ENCODE measurements at regions not wholly inside any gene's neighbourhood (a gene's known extent, or its start where the extent isn't known, plus 50 kb on each side); places are given as distances from the start of the nearest gene placed in this dataset.

DNA sequence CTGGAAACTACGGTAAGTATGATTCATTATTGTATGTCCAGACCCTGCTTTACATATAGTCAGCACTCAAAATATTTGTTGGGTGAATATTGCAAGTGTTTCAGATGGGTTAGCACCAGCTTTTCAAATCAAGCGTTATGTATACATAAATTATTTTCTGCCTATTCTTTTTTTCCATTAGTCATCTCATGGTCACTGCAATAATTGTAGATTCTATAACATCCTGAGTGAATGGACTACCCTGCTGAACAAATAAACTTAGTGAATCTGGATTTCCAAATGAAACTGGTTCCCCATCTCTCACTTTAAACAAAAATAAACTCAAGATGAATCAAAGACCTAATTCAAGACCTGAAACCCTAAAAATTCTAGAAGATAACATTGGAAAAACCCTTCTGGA is 152.3 kb downstream of the DIO2 start:
- Mint-ChIP-seq H3K9me3 (no peaks in the 10 kb centered on the region), H3K4me3 (no peak overlapping the region), H3K27me3 (ENCODE audit: low read depth) (no peaks in the 10 kb centered on the region), H3K36me3 (ENCODE audit: low read depth) (no peaks in the 10 kb centered on the region), H3K4me1 (peaks cover 4% of the 10 kb centered on the region), H3K27ac (ENCODE audit: unreplicated experiment) (no peak overlapping the region)
- TF ChIP-seq, protein P1, sequence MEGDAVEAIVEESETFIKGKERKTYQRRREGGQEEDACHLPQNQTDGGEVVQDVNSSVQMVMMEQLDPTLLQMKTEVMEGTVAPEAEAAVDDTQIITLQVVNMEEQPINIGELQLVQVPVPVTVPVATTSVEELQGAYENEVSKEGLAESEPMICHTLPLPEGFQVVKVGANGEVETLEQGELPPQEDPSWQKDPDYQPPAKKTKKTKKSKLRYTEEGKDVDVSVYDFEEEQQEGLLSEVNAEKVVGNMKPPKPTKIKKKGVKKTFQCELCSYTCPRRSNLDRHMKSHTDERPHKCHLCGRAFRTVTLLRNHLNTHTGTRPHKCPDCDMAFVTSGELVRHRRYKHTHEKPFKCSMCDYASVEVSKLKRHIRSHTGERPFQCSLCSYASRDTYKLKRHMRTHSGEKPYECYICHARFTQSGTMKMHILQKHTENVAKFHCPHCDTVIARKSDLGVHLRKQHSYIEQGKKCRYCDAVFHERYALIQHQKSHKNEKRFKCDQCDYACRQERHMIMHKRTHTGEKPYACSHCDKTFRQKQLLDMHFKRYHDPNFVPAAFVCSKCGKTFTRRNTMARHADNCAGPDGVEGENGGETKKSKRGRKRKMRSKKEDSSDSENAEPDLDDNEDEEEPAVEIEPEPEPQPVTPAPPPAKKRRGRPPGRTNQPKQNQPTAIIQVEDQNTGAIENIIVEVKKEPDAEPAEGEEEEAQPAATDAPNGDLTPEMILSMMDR (conservative IDR thresholded peaks at IDR 0.05) = no peak
- no peak for DNase-seq (ENCODE audit: low read depth, low spot score)

DNA sequence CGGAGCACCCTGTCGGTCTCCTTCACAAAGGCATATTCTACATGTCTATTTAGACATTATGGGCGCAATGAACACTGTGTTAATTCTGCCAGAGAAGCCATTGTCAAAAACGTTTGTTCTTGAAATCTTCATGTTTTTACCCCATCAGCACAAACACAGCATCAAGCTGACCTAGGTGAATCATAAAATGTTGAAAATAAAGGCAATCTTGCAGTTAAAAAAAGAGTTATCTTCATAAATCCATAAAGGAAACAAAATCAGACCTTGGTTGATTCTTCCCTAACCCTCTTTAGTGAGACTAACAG is 154.9 kb downstream of the DIO2 start:
- Mint-ChIP-seq H3K9me3 (peaks cover 2% of the 10 kb centered on the region), H3K27ac (ENCODE audit: unreplicated experiment) (no peak overlapping the region), H3K4me3 (no peak overlapping the region), H3K27me3 (ENCODE audit: low read depth) (no peaks in the 10 kb centered on the region), H3K36me3 (ENCODE audit: low read depth) (no peaks in the 10 kb centered on the region), H3K4me1 (peaks cover 4% of the 10 kb centered on the region)
- TF ChIP-seq, protein P1 (conservative IDR thresholded peaks at IDR 0.05) = peak; percentile 3
- no peak for DNase-seq (ENCODE audit: low read depth, low spot score)

GRCh38 chr14:80055667-80056496 is 155.4 kb downstream of the DIO2 start:
- Mint-ChIP-seq H3K36me3 (ENCODE audit: low read depth) (no peaks in the 10 kb centered on the region), H3K4me1 (peaks cover 4% of the 10 kb centered on the region), H3K9me3 (peaks cover 2% of the 10 kb centered on the region), H3K4me3 (no peak overlapping the region), H3K27me3 (ENCODE audit: low read depth) (no peaks in the 10 kb centered on the region), H3K27ac (ENCODE audit: unreplicated experiment) (no peak overlapping the region)
- peak; percentile 38 for DNase-seq (ENCODE audit: low read depth, low spot score)
- TF ChIP-seq, protein P1 (conservative IDR thresholded peaks at IDR 0.05) = peak; percentile 89

- H3K36me3 Mint-ChIP-seq (ENCODE audit: low read depth) = no peaks in the 10 kb centered on the region
- no peaks in the 10 kb centered on the region for H3K27me3 Mint-ChIP-seq (ENCODE audit: low read depth)
- peaks cover 4% of the 10 kb centered on the region for H3K4me1 Mint-ChIP-seq
- DNase-seq (ENCODE audit: low read depth, low spot score) = no peak
- peaks cover 2% of the 10 kb centered on the region for H3K9me3 Mint-ChIP-seq
- TF ChIP-seq, protein P1 (conservative IDR thresholded peaks at IDR 0.05) = no peak
- H3K27ac Mint-ChIP-seq (ENCODE audit: unreplicated experiment) = no peak overlapping the region
- H3K4me3 Mint-ChIP-seq = no peak overlapping the region
Measured at GRCh38 chr14:80055226-80055625, 156.1 kb downstream of the DIO2 start.

DNA sequence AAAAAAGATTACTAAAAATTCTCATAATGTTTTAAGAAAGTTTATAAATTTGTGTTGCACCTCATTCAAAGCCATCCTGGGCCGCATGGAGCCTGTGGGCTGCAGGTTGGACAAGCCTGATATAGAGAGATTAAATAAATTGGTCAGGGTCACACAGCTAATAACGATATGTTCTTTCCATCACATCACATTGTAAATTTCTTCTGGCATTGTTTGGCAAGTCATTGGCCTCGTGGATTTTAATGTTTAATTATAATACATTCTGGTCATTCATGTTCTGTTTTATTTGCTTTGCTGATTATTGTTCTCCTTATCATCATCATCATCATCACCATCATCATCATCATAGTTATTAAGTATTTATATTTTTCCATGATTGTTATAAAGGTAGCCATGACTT is 157.3 kb downstream of the DIO2 start:
- Mint-ChIP-seq H3K4me1 (peaks cover 4% of the 10 kb centered on the region), H3K36me3 (ENCODE audit: low read depth) (no peaks in the 10 kb centered on the region), H3K4me3 (no peak overlapping the region), H3K27me3 (ENCODE audit: low read depth) (no peaks in the 10 kb centered on the region), H3K27ac (ENCODE audit: unreplicated experiment) (no peak overlapping the region), H3K9me3 (peaks cover 2% of the 10 kb centered on the region)
- TF ChIP-seq, protein P1 (conservative IDR thresholded peaks at IDR 0.05) = no peak
- DNase-seq (ENCODE audit: low read depth, low spot score) = no peak

All from neural crest cell (in vitro differentiated cells).